ENCODE measurements at regions not wholly inside any gene's neighbourhood (a gene's known extent, or its start where the extent isn't known, plus 50 kb on each side); places are given as distances from the start of the nearest gene placed in this dataset.
A peak's percentile ranks its signal among the peaks of the same experiment; 100 is the strongest.

DNA sequence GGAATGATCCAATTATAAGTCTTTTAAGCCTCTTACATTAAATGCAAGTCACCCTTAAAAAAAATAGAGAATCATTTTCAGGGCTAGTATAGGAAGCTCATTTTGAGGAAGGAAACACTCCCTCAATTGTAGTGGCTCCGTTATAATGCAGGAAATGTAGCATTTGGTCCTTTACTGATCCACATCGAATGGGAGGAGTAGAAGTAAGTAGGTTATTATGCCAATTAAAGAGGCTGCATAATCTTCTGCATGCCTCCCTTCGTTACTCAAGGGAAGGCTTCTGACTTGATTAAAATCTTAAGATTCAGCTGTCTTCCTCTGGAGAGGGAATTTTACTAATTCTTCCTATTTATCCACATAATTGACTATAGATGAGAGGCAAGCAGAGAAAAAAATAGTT is 579.2 kb upstream of the COX7C start:
- no peak for ATAC-seq
- intact Hi-C loops (cut with DNase I, micrococcal nuclease) = no loop called here
- no peak for DNase-seq

DNA sequence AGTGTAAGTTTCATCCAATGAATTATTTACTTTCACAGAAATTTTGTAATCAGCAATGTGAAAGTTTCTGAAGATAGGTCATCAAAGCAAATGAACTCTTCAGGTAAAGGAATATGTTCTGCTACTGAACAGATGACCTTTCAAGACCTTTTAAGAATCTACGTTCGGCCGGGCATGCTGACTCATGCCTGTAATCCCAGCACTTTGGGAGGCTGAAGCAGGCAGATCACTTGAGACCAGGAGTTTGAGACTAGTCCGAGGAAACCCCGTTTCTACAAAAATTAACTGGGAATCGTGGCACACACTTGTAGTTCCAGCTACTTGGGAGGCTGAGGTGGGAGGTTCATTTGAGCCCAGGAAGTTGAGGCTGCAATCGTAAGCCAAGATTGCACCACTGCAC is 578.4 kb upstream of the COX7C start:
- ATAC-seq (no peak), DNase-seq (no peak)
- intact Hi-C loops (cut with DNase I, micrococcal nuclease) = no loop called here

DNA sequence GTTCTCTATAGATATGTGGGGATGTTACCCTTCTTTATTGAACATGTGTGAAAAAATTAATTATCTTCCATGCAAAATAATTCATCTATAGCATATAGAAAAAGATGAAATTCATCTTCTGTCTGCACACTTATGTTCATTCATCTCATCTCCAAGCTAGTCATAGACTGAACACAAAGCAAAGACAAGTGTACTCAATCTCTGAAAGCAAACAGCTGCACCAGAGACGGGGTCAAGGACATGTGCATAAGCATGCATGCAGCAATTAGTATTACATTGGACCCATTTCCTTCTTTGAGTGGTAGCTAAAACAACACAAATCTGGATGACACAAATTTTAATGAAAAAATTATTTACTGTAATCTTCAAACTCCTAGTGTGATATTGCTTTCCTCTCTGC is 547.0 kb upstream of the COX7C start:
- ATAC-seq = no peak
- intact Hi-C loops (cut with DNase I, micrococcal nuclease) = no loop called here

DNA sequence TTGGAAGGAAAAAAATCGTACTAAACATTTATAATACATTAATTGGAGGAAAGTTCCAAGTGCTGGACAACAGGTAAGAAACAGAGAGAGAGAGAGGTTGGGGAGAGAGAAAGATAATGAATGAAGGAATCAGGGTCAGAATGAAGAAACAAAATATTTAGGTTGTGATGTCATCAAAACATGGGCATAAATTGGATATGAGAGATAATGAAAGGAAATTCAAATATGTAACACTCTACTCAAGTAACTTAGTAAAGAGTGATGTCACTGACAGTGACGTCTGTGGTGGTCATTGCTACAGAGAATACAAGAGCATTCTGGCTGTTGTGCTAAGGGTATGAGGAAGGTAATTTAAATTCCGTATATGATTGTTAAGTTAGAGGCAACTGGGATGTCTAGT is 543.4 kb upstream of the COX7C start:
- ATAC-seq = no peak
- no peak for DNase-seq
- intact Hi-C loops (cut with DNase I, micrococcal nuclease) = no loop called here

More for the DNA sequence above, 547.0 kb upstream of the COX7C start:
- DNase-seq = no peak

DNA sequence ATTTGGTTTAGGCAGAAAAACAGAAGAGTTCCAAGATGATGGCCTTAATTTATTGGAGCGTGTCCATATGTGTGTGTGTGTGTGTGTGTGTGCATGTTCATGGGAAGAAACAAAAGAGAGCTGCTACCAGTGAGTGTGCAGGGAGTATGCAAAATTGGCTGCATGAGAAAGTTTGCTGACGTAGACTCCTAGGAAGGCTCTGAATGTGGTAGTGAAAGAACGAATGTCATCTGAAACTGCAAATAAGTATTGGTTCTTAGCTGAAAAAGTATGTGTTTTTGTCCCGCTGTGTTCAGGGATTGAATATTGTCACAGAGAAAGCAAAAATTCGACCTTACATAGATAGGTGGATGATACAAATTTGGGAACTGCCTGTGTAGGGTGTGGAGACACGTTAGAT is 542.6 kb upstream of the COX7C start:
- ATAC-seq (no peak), DNase-seq (no peak)
- intact Hi-C loops (cut with DNase I, micrococcal nuclease) = no loop called here

DNA sequence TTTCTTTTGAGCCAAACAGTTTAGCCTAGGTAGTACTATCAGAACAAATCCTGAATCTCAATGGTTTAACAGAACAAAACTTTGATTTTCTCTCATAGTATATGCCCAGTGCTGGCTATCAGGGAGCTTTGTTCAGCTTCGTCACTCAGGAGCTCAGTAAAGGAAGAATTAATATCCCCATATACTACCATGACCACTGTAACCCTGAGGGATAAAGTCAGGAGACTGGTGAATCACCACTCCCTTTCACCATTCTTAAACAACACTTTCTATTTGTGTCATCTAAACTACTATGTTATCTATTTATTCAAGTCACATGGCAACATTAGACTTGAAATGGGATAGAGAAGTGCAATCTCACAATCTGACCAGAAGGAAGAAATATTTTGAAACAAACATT is 522.6 kb upstream of the COX7C start:
- intact Hi-C loops (cut with DNase I, micrococcal nuclease) = no loop called here
- DNase-seq (no peak), ATAC-seq (no peak)

DNA sequence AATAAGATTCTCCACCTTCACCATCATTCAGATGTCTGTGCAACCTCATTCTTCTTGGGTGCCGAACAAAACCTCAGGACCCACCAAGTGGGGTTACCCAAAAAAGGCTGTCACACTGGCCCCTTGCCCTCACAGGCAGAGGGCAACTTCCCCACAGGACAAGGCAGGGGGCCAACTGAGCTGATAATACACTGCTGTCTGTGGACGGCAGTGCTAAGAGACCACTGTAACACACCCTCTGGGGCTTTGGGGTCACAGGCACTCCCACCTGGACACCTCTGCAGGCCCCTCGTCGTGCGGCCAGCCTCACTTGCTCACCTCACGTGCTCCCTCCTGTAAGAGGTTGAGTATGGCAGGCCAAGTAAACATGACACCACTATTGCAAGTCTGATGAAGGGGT is 515.8 kb upstream of the COX7C start:
- DNase-seq = no peak
- ATAC-seq = no peak
- intact Hi-C loops (cut with DNase I, micrococcal nuclease) = no loop called here

DNA sequence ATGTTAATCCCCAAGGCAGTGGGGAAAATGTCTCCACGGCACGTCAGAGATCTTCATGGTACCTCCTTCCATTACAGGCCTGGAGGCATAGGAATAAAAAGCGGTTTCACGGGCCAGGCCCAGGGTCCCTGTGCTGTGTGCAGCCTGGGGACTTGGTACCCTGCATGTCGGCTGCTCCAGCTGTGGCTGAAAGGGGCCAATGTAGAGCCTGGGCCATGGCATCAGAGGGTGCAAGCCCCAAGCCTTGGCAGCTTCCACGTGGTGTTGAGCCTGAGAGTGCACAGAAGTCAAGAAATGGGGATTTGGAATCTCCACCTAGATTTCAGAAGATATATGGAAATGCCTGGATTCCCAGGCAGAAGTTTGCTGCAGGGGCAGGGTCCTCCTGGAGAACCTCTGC is 508.9 kb upstream of the COX7C start:
- ATAC-seq = no peak
- DNase-seq = no peak
- intact Hi-C loops (cut with DNase I, micrococcal nuclease) = no loop called here

DNA sequence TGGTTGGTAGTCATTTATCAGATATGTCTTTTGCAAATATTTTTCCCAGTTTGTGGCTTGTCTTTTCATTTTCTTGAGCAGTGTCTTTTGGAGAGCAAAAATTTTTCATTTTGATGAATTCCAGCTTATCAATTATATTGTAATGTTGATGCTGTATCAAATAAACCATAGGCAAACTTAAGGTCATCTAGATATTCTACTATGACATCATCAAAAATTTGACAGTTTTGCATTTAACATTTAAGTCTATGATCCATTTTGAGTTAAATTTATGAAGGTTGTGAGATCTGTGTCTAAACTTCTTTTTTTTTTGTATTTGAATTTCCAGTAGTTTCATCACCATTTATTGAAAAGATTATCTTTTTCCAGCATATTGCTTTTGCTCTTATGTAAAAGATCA is 505.5 kb upstream of the COX7C start:
- DNase-seq (no peak), ATAC-seq (no peak)
- intact Hi-C loops (cut with DNase I, micrococcal nuclease) = no loop called here

DNA sequence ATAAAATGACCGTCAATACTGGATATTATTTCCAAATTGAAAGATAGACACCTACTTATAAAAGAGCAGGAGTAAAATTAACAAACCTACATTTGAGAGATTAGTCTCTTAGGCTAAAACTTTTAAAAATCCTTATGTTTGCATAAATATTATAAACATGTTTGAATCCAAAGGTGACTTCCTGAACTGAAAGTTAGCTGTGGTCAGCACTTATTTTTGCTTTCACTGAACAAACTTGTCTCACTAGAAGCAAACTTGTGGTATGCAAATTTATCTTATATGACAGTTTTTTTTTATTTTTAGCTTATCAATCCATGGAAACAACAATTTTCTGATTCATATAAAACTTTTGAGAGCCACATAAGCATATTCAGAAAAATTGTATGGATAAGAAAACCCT is 502.6 kb upstream of the COX7C start:
- no peak for ATAC-seq
- no peak for DNase-seq
- intact Hi-C loops (cut with DNase I, micrococcal nuclease) = no loop called here

DNA sequence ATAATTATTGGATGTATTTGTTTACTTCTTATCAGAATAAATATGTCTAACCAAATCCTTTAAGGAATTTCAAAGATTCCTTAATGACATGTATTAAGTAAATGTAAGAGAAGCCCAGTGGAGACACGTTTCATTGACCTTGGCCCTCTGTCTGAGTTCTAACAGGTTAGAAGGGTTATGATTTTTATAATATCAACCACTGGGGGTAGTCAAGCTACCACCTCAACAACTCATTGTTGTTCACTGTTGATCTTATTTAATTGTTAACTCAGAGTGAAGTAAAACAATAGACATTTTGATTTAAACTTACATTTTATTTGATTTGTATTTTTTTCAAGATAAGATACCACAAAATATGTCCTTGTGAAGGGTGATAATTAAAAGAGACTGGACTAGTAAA is 499.2 kb upstream of the COX7C start:
- intact Hi-C loops (cut with DNase I, micrococcal nuclease) = no loop called here
- ATAC-seq = no peak
- DNase-seq = no peak

DNA sequence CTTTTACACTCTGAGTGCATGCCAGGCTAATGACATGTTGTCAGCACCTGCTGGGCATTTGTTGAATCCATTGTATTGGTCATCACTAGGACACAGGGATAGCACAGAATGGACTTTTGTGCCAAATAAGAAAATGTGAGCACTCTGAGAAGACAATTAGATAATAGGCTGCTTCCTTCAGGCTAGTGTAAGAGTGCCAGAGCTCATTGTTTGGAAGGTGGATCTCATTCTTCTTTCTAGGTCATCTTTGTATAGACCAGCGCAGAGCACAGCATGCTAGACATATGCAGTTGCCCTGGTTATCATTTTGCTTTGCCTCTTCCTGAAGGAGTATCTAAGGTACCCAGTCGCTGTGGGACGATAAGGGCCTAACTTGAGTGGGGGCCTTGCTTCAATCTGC is 493.4 kb upstream of the COX7C start:
- intact Hi-C loops (cut with DNase I, micrococcal nuclease) = no loop called here
- DNase-seq = no peak
- ATAC-seq = no peak

DNA sequence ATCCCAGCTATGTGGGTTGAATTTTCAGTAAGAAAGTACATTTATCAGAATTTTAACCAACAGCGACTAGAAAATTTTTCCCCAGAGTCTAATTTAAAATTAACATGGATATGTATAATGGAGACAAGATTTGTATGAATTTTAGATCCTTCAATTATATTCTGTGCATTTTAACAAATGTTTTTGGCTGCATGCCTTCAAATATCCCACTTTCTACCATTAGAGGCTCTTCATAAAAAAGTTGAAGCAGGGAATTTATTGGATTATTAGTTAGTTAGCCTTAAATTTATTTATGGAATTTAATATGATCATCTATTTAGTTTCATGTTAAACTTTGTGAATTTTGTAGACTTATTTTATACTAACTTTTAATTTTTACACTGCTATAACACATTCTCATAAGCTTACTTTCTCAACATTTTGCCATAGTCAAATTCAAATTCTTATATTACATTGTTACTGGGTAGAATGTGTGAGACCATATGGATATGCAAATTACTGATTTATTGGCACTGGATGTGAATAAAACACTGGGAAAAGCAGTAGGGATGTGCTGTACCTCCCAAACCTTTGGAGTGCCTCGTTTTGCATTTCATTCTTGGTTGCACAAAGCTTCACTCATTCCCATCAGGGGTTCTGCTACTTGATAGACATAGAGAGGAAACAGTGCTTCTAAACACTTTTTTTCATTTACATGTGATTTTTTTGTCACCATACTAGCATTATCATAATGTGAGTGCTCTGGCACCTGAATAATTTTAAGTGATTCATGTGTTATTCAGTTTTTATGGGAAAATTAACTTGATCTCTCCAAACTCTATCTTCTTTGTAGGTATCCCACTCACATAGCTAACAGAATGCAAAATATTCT is 491.8 kb upstream of the COX7C start:
- DNase-seq = no peak
- ATAC-seq = no peak
- intact Hi-C loops (cut with DNase I, micrococcal nuclease) = no loop called here

DNA sequence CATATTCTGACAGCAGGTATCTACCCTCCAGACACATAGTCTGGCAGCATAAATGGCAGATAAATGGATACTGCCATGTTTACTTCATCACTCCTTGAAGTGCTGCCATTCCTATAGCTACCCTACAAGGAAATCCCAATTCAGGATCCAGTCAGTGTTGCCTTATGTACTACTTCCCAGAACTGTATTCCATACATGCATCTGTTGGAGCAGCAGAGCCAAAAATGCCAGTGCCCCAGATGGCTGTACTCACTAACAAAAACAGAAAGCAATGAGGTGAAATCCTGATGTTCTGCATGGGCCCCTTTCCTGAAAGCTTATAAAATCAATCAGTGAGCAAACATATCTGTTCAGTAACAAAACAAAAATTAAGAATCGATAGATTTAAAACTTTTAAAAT is 490.0 kb upstream of the COX7C start:
- DNase-seq (no peak), ATAC-seq (no peak)
- intact Hi-C loops (cut with DNase I, micrococcal nuclease) = no loop called here

DNA sequence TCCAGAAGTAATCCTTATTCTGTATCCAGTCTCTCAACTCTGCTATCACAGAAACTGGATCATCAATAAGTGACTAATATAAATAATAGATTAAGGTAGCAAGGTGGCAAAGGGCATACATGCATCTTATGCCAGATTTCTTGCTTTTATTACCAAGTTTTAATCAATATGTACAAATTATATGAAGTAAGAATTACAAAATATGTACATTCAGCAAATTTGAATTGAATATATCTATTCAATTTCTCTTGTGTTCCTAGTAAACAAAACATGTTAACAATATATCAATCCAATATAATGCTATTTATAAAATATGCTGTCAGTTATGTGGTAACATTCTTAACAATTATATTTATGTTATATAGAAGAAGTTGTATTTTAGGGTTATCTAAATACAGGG is 488.7 kb upstream of the COX7C start:
- no peak for ATAC-seq
- DNase-seq = no peak
- intact Hi-C loops (cut with DNase I, micrococcal nuclease) = no loop called here

DNA sequence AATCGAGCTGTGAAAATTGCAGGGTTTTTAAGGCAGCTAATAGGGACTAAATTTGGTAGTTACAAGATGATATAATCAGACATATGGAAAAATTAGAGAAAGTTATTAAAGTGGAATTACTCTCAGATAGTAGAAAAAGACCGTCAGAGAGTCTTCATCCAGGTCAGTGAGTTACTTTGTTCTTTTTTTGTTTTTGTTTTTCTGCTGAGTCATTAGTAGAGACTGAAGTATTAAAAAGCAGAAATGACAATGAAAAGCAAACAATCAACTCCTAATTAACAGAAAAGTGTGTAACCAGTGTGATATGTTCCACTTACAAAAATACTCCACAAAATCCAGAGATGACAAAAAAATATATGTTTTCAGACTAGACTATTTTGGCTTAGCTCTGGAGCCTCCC is 480.4 kb upstream of the COX7C start:
- ATAC-seq (no peak), DNase-seq (no peak)
- intact Hi-C loops (cut with DNase I, micrococcal nuclease) = no loop called here

DNA sequence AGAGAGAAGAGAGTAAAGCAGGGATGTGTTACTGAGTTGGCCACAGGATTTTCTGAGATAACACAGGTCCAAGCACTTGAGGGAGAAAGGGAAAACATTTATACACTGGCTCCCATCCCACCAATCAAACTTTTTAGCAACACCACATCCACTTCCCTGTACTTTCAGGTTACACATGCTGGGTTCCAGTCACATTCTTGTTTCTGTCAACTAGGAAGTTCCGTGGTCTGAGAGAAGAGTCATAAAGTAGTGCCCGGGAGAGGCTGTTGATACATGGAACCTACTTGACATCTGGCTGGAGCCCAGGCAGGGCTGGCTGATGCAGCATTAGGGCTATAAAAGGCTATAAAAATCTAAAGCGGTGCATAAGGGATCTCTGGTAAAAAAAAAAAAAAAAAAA is 473.9 kb upstream of the COX7C start:
- DNase-seq (peak; percentile 51 to 69), ATAC-seq (peak; percentile 99)
- intact Hi-C loops (cut with DNase I, micrococcal nuclease) = no loop called here

DNA sequence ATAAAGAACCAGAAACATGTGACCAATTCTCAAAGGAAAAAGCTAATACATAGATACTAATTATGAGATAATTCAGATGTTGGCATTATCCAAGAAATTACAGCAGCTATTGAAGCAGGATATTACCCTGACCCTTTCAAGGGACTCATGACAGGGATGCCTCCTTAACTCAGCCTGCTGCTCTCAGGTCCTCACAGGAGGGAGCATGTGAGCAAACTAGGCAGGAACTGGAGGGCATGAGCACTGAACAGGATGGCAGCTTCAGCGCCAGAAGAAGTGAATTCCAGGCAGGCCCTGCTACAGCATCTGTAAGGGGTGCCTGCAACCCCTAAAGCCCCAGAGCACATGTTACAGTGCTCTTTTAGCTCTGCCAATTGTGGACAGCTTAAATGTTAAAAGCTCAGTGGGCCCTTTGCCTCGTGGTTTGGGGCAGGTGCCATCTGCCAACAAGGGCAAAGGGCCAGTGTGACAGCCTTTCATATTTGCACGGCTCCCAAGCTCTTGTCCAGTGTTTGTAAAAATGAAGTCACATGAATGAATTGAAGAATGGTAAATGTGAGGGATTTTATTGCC is 464.7 kb upstream of the COX7C start:
- intact Hi-C loops (cut with DNase I, micrococcal nuclease) = no loop called here
- ATAC-seq (no peak), DNase-seq (no peak)

DNA sequence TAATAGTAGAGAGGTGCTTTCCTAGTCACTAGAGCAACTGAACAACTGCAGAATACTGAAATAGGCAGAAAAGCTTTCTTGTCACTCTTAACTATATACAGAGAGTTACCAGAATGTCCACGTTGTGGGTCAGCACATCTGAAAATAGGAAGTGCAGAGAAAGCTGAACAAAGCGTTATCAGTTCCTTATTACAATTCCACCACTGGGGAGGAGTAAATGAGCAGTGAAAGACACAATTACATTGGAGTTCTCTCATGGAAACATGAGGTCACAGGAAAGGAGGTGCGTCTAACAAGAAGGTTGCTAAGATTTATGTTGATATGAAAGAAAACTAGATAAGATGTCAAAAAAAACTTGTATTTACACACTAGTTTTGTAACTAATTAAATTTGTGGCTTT is 461.9 kb upstream of the COX7C start:
- DNase-seq (no peak), ATAC-seq (no peak)
- intact Hi-C loops (cut with DNase I, micrococcal nuclease) = no loop called here

DNA sequence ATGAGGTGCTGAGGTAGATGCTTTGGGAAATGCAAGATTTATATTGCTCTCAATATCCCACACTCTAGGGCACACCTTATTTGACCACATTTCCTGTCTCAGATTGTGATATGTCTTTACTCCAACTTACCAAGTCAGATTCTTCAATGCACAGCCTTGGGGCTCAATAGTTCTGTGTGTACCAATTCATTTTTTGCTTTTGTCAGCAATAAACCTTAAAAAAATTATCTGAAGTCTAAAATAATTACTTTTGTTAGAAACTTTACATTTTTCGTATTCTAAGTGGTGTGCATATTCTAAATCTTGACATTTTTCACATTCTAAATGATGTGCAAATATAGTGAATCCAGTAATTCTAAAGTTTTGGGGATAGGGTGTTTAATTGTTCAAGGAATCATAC is 447.5 kb upstream of the COX7C start:
- ATAC-seq (no peak), DNase-seq (no peak)
- intact Hi-C loops (cut with DNase I, micrococcal nuclease) = no loop called here

DNA sequence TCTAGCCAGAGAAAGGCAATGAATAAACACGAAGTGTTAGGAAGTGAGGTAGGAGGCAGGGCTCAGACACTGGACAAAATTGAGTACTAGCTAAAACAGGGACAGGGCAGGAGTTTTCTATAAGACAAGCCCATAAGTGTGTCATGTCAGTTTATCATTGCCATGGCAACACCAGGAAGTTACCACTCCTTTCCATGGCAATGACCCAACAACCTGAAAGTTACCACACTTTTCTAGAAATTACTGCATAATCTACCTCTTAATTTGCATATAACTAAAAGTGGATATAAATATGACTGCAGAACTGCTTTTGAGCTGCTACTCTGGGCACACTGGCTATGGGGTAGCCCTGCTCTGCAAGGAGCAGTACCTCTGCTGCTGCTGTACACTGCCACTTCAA is 442.5 kb upstream of the COX7C start:
- DNase-seq (no peak), ATAC-seq (no peak)
- intact Hi-C loops (cut with DNase I, micrococcal nuclease) = no loop called here
